ENCODE measurements at regions not wholly inside any gene's neighbourhood (a gene's known extent, or its start where the extent isn't known, plus 50 kb on each side); places are given as distances from the start of the nearest gene placed in this dataset.
"Not testable (repeated sequence)": the region's sequence is repeated elsewhere in the genome, so short reads cannot be mapped to it uniquely, and the experiment has no call there.

DNA sequence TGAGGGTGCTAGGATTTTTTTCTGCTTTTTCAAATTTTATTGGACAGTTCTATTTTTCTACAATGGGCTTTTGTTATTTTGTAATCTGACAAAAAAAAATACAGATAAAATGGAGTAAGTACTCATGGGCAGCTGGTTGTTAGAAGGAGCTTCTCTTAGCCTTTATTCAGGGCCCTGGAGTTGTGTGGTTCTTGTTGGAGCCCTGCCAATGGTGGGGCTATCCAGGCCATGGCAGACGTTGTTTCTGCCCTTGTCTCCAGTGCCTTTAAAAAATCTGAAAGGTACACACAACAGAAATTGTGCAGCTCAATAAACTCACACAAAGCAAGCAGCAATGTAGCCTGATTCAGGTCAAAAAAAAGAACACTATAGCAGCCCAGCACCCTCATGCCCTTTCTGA is 153.5 kb upstream of the GALNT2 start:
- Histone ChIP-seq H3K27ac (ENCODE audit: low read depth, low read length) (no peak overlapping the region), H3K4me3 (ENCODE audit: low read depth, low read length) (no peak overlapping the region), H3K36me3 (ENCODE audit: control insufficient read depth, insufficient read depth, low read length) (no peaks in the 10 kb centered on the region), H3K27me3 (ENCODE audit: control insufficient read depth, insufficient read depth, low read length) (no peaks in the 10 kb centered on the region), H3K4me1 (ENCODE audit: control insufficient read depth, insufficient read depth, low read length) (no peaks in the 10 kb centered on the region), H3K9me3 (ENCODE audit: control insufficient read depth, insufficient read depth, low read length) (no peaks in the 10 kb centered on the region)
- WGBS (ENCODE audit: insufficient coverage) = no CpG with 5 or more reads among the region's 1 CpG
- DNase-seq (ENCODE audit: low read depth in 4 of 6, low spot score in 6 of 6) = peak in 2 of 6 donors; percentile 32 to 49

DNA sequence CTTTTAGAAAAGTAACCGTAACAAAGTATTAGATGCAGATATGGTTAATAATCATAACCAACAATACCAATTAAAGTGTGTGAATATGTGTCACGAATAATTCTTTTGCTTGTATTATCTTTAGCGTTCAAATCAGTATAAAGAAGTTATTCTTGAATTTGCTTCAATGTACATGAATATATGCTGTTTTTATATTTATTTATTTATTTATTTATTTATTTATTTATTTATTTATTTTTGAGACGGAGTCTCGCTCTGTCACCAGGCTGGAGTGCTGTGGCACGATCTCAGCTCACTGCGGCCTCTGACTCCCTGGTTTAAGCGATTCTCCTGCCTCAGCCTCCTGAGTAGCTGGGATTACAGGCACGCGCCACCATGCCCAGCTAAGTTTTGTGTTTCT is 147.6 kb upstream of the GALNT2 start:
- DNase-seq (ENCODE audit: low read depth in 4 of 6, low spot score in 6 of 6); H3K27ac ChIP-seq (ENCODE audit: low read depth, low read length); H3K27me3 ChIP-seq (ENCODE audit: control insufficient read depth, insufficient read depth, low read length); H3K36me3 ChIP-seq (ENCODE audit: control insufficient read depth, insufficient read depth, low read length); H3K9me3 ChIP-seq (ENCODE audit: control insufficient read depth, insufficient read depth, low read length); H3K4me3 ChIP-seq (ENCODE audit: low read depth, low read length); H3K4me1 ChIP-seq (ENCODE audit: control insufficient read depth, insufficient read depth, low read length): not testable (repeated sequence)
- WGBS (ENCODE audit: insufficient coverage) = 98% methylated on average over 5 of the region's 10 CpGs

DNA sequence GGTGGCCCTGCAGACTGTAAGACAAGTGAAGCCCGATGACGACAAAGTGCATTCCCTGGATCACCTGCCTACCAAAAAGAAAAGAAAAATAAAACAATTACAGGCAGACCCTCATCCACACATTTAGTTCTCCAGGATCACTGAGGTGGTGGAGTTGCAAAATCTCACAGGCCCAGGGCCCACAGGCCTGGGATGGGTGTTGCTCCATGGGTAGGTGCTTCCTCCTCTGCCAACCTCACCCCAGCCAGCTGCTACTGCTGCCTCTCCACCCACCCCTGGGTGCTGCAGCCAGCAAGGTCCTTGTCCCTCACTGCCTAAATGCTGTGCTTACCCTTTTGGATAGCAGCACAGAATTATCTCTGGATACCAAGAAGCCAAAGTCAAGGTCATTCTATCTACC is 146.4 kb upstream of the GALNT2 start:
- WGBS (ENCODE audit: insufficient coverage) = 100% methylated on average over 2 of the region's 2 CpGs
- Histone ChIP-seq H3K27me3 (ENCODE audit: control insufficient read depth, insufficient read depth, low read length) (no peaks in the 10 kb centered on the region), H3K4me3 (ENCODE audit: low read depth, low read length) (no peak overlapping the region), H3K27ac (ENCODE audit: low read depth, low read length) (no peak overlapping the region), H3K9me3 (ENCODE audit: control insufficient read depth, insufficient read depth, low read length) (no peaks in the 10 kb centered on the region), H3K4me1 (ENCODE audit: control insufficient read depth, insufficient read depth, low read length) (no peaks in the 10 kb centered on the region), H3K36me3 (ENCODE audit: control insufficient read depth, insufficient read depth, low read length) (no peaks in the 10 kb centered on the region)
- DNase-seq (ENCODE audit: low read depth in 4 of 6, low spot score in 6 of 6) = no peak

DNA sequence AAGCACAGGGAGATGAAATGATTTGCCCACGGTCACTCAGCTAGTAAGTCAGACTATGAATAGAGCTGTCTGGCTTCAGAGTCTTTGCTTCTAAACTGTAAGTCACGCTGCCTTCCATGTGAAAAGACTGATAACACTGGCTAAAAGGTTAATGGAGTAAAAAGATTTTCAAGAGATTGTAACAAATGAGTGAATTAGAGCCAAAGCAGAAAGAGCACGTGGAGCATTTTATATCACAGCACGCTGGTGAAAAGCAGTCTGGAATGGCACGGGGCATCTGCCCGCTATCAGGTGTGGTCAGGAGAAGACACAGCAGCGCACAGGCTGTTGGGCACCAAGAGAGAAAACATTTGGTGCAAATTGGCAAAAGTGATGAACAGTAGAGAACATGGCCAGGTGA is 144.8 kb upstream of the GALNT2 start:
- Histone ChIP-seq H3K4me1 (ENCODE audit: control insufficient read depth, insufficient read depth, low read length) (no peaks in the 10 kb centered on the region), H3K4me3 (ENCODE audit: low read depth, low read length) (no peak overlapping the region), H3K27me3 (ENCODE audit: control insufficient read depth, insufficient read depth, low read length) (no peaks in the 10 kb centered on the region), H3K27ac (ENCODE audit: low read depth, low read length) (no peak overlapping the region), H3K36me3 (ENCODE audit: control insufficient read depth, insufficient read depth, low read length) (no peaks in the 10 kb centered on the region), H3K9me3 (ENCODE audit: control insufficient read depth, insufficient read depth, low read length) (no peaks in the 10 kb centered on the region)
- WGBS (ENCODE audit: insufficient coverage) = 82% methylated on average over 7 of the region's 7 CpGs
- DNase-seq (ENCODE audit: low read depth in 4 of 6, low spot score in 6 of 6) = no peak

DNA sequence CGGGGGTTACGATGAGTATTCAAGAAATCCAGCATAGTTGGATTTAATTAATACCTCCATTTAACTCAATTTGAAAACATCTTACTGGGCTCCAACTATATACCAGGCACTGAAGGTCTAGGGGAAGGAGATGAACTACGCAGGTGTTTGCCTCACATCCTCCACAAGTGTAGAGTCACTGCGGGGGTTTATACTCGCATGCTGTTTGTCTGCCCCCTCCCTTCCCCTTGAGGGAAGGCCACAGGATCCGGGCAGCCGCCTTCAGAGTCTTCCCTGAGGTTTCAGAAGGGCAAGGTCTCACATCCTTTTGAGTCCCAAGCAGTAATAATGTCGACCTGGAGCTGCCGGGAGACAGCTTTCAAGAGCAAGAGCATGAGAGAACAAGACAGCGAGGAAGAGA is 142.4 kb upstream of the GALNT2 start:
- 42% methylated on average over 2 of the region's 10 CpGs for WGBS (ENCODE audit: insufficient coverage)
- no peak for DNase-seq (ENCODE audit: low read depth in 4 of 6, low spot score in 6 of 6)
- H3K36me3 ChIP-seq (ENCODE audit: control insufficient read depth, insufficient read depth, low read length) = no peaks in the 10 kb centered on the region
- no peaks in the 10 kb centered on the region for H3K27me3 ChIP-seq (ENCODE audit: control insufficient read depth, insufficient read depth, low read length)
- no peaks in the 10 kb centered on the region for H3K4me1 ChIP-seq (ENCODE audit: control insufficient read depth, insufficient read depth, low read length)
- no peak overlapping the region for H3K4me3 ChIP-seq (ENCODE audit: low read depth, low read length)
- H3K9me3 ChIP-seq (ENCODE audit: control insufficient read depth, insufficient read depth, low read length) = no peaks in the 10 kb centered on the region
- no peak overlapping the region for H3K27ac ChIP-seq (ENCODE audit: low read depth, low read length)

DNA sequence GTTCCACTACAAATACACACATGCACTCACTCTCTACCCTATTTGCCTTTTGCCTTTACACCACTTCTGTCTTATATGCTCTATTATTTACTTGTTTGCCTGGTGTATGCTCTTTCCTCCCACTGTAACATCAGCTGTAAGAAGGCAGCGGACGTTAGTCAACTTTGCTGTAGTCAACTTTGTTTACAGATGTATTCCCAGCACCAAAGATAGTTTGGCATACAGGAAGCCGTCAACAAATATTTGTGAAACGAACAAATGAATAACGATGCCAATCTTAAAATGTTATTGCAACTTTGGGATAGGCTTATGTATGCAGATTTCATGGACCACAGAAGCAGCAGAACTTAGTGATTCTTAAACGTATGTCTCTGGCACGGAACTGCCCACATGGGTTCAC is 138.3 kb upstream of the GALNT2 start:
- Histone ChIP-seq H3K27ac (ENCODE audit: low read depth, low read length) (no peak overlapping the region), H3K4me3 (ENCODE audit: low read depth, low read length) (no peak overlapping the region), H3K9me3 (ENCODE audit: control insufficient read depth, insufficient read depth, low read length) (no peaks in the 10 kb centered on the region), H3K27me3 (ENCODE audit: control insufficient read depth, insufficient read depth, low read length) (no peaks in the 10 kb centered on the region), H3K4me1 (ENCODE audit: control insufficient read depth, insufficient read depth, low read length) (no peaks in the 10 kb centered on the region), H3K36me3 (ENCODE audit: control insufficient read depth, insufficient read depth, low read length) (no peaks in the 10 kb centered on the region)
- WGBS (ENCODE audit: insufficient coverage) = 88% methylated on average over 6 of the region's 7 CpGs
- no peak for DNase-seq (ENCODE audit: low read depth in 4 of 6, low spot score in 6 of 6)

DNA sequence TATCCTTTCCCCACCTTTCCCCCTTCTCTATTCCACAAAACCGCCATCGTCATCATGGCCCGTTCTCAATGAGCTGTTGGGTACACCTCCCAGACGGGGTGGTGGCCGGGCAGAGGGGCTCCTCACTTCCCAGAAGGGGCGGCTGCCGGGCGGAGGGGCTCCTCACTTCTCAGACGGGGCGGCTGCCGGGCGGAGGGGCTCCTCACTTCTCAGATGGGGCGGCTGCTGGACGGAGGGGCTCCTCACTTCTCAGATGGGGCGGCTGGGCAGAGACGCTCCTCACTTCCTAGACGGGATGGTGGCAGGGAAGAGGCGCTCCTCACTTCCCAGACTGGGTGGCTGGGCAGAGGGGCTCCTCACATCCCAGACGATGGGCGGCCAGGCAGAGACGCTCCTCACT is 135.3 kb upstream of the GALNT2 start:
- H3K4me3 ChIP-seq (ENCODE audit: low read depth, low read length); H3K9me3 ChIP-seq (ENCODE audit: control insufficient read depth, insufficient read depth, low read length); H3K27me3 ChIP-seq (ENCODE audit: control insufficient read depth, insufficient read depth, low read length); DNase-seq (ENCODE audit: low read depth in 4 of 6, low spot score in 6 of 6); H3K27ac ChIP-seq (ENCODE audit: low read depth, low read length); H3K36me3 ChIP-seq (ENCODE audit: control insufficient read depth, insufficient read depth, low read length); H3K4me1 ChIP-seq (ENCODE audit: control insufficient read depth, insufficient read depth, low read length): not testable (repeated sequence)
- 98% methylated on average over 16 of the region's 21 CpGs for WGBS (ENCODE audit: insufficient coverage)

DNA sequence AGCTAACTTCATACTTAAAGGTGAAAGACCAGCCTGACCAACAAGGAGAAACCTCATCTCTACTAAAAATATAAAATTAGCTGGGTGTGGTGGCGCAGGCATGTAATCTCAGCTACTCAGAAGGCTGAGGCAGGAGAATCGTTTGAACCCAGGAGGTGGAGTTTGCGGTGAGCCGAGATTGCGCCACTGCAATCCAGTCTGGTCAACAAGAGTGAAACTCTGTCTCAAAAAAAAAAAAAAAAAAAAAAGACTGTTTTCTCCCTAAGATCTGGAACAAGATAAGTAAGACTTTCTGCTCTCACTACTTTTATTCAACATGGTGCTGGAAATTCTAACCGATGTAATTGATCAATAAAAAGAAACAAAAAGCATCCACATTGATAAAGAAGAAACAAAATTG is 131.9 kb upstream of the GALNT2 start:
- H3K36me3 ChIP-seq (ENCODE audit: control insufficient read depth, insufficient read depth, low read length); H3K27me3 ChIP-seq (ENCODE audit: control insufficient read depth, insufficient read depth, low read length); H3K4me3 ChIP-seq (ENCODE audit: low read depth, low read length); H3K4me1 ChIP-seq (ENCODE audit: control insufficient read depth, insufficient read depth, low read length); H3K27ac ChIP-seq (ENCODE audit: low read depth, low read length); DNase-seq (ENCODE audit: low read depth in 4 of 6, low spot score in 6 of 6); H3K9me3 ChIP-seq (ENCODE audit: control insufficient read depth, insufficient read depth, low read length): not testable (repeated sequence)
- no CpG with 5 or more reads among the region's 6 CpGs for WGBS (ENCODE audit: insufficient coverage)

DNA sequence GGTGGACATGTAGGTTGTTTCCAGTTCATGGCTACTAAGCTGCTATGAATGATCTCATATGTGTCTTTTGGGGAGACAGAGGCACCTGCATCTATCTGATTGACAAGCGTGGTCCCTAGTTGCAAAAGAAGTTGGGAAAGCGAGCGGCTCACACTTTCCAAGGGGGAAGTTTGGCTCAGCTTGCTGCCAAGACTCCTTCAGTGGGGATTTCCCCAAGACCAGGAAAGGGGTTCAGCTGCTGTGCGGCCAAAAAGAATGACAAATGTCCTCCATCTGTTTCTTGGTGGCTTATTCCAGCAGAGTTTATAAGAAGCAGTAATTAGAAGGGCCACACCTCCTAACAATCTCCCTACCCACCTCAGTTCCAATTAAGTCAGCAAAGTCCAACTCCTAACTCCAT is 128.5 kb upstream of the GALNT2 start:
- DNase-seq (ENCODE audit: low read depth in 4 of 6, low spot score in 6 of 6) = no peak
- no peaks in the 10 kb centered on the region for H3K9me3 ChIP-seq (ENCODE audit: control insufficient read depth, insufficient read depth, low read length)
- no peak overlapping the region for H3K27ac ChIP-seq (ENCODE audit: low read depth, low read length)
- 91% methylated on average over 3 of the region's 4 CpGs for WGBS (ENCODE audit: insufficient coverage)
- H3K36me3 ChIP-seq (ENCODE audit: control insufficient read depth, insufficient read depth, low read length) = no peaks in the 10 kb centered on the region
- no peaks in the 10 kb centered on the region for H3K4me1 ChIP-seq (ENCODE audit: control insufficient read depth, insufficient read depth, low read length)
- H3K27me3 ChIP-seq (ENCODE audit: control insufficient read depth, insufficient read depth, low read length) = no peaks in the 10 kb centered on the region
- H3K4me3 ChIP-seq (ENCODE audit: low read depth, low read length) = no peak overlapping the region

DNA sequence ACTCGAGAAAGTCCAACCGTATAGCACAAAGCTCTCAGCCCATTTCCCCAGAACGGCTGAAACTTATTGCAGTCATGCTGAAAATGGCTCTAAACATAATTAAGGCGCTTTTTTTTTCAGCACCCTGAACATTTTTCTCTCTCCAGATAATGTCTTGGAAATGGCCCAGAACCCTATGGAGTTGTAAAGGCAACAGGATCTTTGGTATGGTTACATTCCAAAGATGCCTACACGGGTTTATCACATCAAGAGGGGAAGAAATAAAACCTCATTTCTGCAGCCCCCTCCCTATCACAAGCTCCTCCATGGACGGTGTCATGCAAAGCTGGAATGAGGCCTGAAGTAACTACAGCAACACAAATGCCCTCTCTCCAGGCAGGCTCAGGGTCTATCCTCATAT is 126.4 kb upstream of the GALNT2 start:
- no peaks in the 10 kb centered on the region for H3K27me3 ChIP-seq (ENCODE audit: control insufficient read depth, insufficient read depth, low read length)
- no peaks in the 10 kb centered on the region for H3K9me3 ChIP-seq (ENCODE audit: control insufficient read depth, insufficient read depth, low read length)
- WGBS (ENCODE audit: insufficient coverage) = 22% methylated on average over 3 of the region's 6 CpGs
- no peak overlapping the region for H3K27ac ChIP-seq (ENCODE audit: low read depth, low read length)
- H3K4me1 ChIP-seq (ENCODE audit: control insufficient read depth, insufficient read depth, low read length) = no peaks in the 10 kb centered on the region
- H3K36me3 ChIP-seq (ENCODE audit: control insufficient read depth, insufficient read depth, low read length) = no peaks in the 10 kb centered on the region
- H3K4me3 ChIP-seq (ENCODE audit: low read depth, low read length) = no peak overlapping the region
- peak in 3 of 6 donors; percentile 35 to 88 (median 75) for DNase-seq (ENCODE audit: low read depth in 4 of 6, low spot score in 6 of 6)

All from spinal cord (tissue), 9 donors.